Mucosa of descending colon (tissue), 3 donors: ENCODE measurements at regions not wholly inside any gene's neighbourhood (a gene's known extent, or its start where the extent isn't known, plus 50 kb on each side); places are given as distances from the start of the nearest gene placed in this dataset.

ENCODE experiments used
- ATAC-seq: fragments of 200-7000 bp; cut with Tn5 transposase; one replicate; pipeline ENCODE4 v1.9.1; 2020; ENCODE audit warnings: mild to moderate bottlenecking, moderate library complexity
- DNase-seq, 3 donors: peaks; one replicate each; pipeline ENCODE4 v3.0.0-alpha.2; 2020
- H3K36me3 ChIP-seq: fragments of 200-600 bp; one replicate; pipeline ENCODE4 v1.8.0; 2021; ENCODE audit warnings: low read depth, mild to moderate bottlenecking
- H3K4me1 ChIP-seq: fragments of 200-600 bp; one replicate; pipeline ENCODE4 v1.8.0; 2021; ENCODE audit warnings: low read depth, mild to moderate bottlenecking
- H3K4me3 ChIP-seq: fragments of 200-600 bp; one replicate; pipeline ENCODE4 v1.8.0; 2021; ENCODE audit warnings: mild to moderate bottlenecking
- H3K9me3 ChIP-seq: fragments of 200-600 bp; one replicate; pipeline ENCODE4 v1.8.0; 2021; ENCODE audit warnings: mild to moderate bottlenecking
- CTCF ChIP-seq: fragments of 200-600 bp; IDR thresholded peaks from one replicate; pipeline ENCODE4 v1.8.0; 2022; ENCODE audit warnings: antibody characterized with exemption, mild to moderate bottlenecking
- intact Hi-C, 2 donors: fragments of 100-400 bp; cut with DNase I in 1 of 2; cut with micrococcal nuclease in 1 of 2; formaldehyde crosslinking; loops; one replicate each; pipeline versions ENCODE4 v1.11.0 to v1.11.1; 2022; cut with DNase I, micrococcal nuclease
- donor health status: DM: no; HTN: no; CAD: no; lungs with moderate emphysema.
- donor health status: DM: no; HTN: no; CAD: no.
- donor health status: DM: no; HTN: yes; CAD: no.

GRCh38 chr16:50889276-50889675 lies 147.4 kb downstream of the CYLD start:
- ATAC-seq: no peak
- intact Hi-C loops: no loop called here
- no peak for DNase-seq
- no peaks in the 10 kb centered on the region for H3K36me3 ChIP-seq
- H3K9me3 ChIP-seq: no peaks in the 10 kb centered on the region
- no peak for TF ChIP-seq CTCF
- H3K4me3 ChIP-seq: no peak overlapping the region
- no peaks in the 10 kb centered on the region for H3K4me1 ChIP-seq

- Histone ChIP-seq H3K4me3 (no peak overlapping the region), H3K36me3 (no peaks in the 10 kb centered on the region), H3K9me3 (no peaks in the 10 kb centered on the region), H3K4me1 (no peaks in the 10 kb centered on the region)
- ATAC-seq (no peak), DNase-seq (no peak)
- intact Hi-C loops: no loop called here
- no peak for TF ChIP-seq CTCF
These were observed 146.8 kb downstream of the CYLD start for GRCh38 chr16:50888486-50889261.

- ATAC-seq (no peak), DNase-seq (no peak)
- intact Hi-C loops: no loop called here
- Histone ChIP-seq H3K4me1 (no peaks in the 10 kb centered on the region), H3K9me3 (no peaks in the 10 kb centered on the region), H3K4me3 (no peak overlapping the region), H3K36me3 (no peaks in the 10 kb centered on the region)
- TF ChIP-seq CTCF: no peak
These were observed 145.8 kb downstream of the CYLD start for GRCh38 chr16:50887500-50888298.

- no peaks in the 10 kb centered on the region for H3K36me3 ChIP-seq
- no peak for TF ChIP-seq CTCF
- ATAC-seq (no peak), DNase-seq (peak in 2 of 3 donors; percentile 14 to 38)
- no peaks in the 10 kb centered on the region for H3K4me1 ChIP-seq
- intact Hi-C loops: no loop called here
- no peaks in the 10 kb centered on the region for H3K9me3 ChIP-seq
- no peak overlapping the region for H3K4me3 ChIP-seq
These were observed 142.4 kb downstream of the CYLD start for GRCh38 chr16:50884066-50884860.

- no peak for DNase-seq
- ATAC-seq: no peak
- no peaks in the 10 kb centered on the region for H3K9me3 ChIP-seq
- H3K4me3 ChIP-seq: no peak overlapping the region
- H3K4me1 ChIP-seq: no peaks in the 10 kb centered on the region
- intact Hi-C loops: no loop called here
- TF ChIP-seq CTCF: no peak
- no peaks in the 10 kb centered on the region for H3K36me3 ChIP-seq
These were observed 140.1 kb downstream of the CYLD start for GRCh38 chr16:50881956-50882355.
